ENCODE measurements at regions not wholly inside any gene's neighbourhood (a gene's known extent, or its start where the extent isn't known, plus 50 kb on each side); places are given as distances from the start of the nearest gene placed in this dataset.

GRCh38 chr14:104281768-104282301 is 143.4 kb downstream of the KIF26A start:
- TF ChIP-seq, protein P1, sequence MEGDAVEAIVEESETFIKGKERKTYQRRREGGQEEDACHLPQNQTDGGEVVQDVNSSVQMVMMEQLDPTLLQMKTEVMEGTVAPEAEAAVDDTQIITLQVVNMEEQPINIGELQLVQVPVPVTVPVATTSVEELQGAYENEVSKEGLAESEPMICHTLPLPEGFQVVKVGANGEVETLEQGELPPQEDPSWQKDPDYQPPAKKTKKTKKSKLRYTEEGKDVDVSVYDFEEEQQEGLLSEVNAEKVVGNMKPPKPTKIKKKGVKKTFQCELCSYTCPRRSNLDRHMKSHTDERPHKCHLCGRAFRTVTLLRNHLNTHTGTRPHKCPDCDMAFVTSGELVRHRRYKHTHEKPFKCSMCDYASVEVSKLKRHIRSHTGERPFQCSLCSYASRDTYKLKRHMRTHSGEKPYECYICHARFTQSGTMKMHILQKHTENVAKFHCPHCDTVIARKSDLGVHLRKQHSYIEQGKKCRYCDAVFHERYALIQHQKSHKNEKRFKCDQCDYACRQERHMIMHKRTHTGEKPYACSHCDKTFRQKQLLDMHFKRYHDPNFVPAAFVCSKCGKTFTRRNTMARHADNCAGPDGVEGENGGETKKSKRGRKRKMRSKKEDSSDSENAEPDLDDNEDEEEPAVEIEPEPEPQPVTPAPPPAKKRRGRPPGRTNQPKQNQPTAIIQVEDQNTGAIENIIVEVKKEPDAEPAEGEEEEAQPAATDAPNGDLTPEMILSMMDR (IDR thresholded peaks at IDR 0.05; ENCODE audit: unreplicated experiment) = no peak
- H3K4me3 Mint-ChIP-seq (ENCODE audit: unreplicated experiment) = no peak overlapping the region
- no peaks in the 10 kb centered on the region for H3K4me1 Mint-ChIP-seq (ENCODE audit: unreplicated experiment)
- DNase-seq (ENCODE audit: low spot score) = no peak
- peaks cover 8% of the 10 kb centered on the region for H3K36me3 Mint-ChIP-seq (ENCODE audit: low read depth, unreplicated experiment)
- H3K9me3 Mint-ChIP-seq (ENCODE audit: unreplicated experiment) = no peaks in the 10 kb centered on the region
- no peak overlapping the region for H3K27ac Mint-ChIP-seq (ENCODE audit: unreplicated experiment)
- H3K27me3 Mint-ChIP-seq (ENCODE audit: unreplicated experiment) = peaks cover 3% of the 10 kb centered on the region

GRCh38 chr14:104282332-104283196 is 144.2 kb downstream of the KIF26A start:
- no peak for DNase-seq (ENCODE audit: low spot score)
- TF ChIP-seq, protein P1 (IDR thresholded peaks at IDR 0.05; ENCODE audit: unreplicated experiment) = no peak
- Mint-ChIP-seq H3K27ac (ENCODE audit: unreplicated experiment) (no peak overlapping the region), H3K9me3 (ENCODE audit: unreplicated experiment) (no peaks in the 10 kb centered on the region), H3K4me1 (ENCODE audit: unreplicated experiment) (no peaks in the 10 kb centered on the region), H3K27me3 (ENCODE audit: unreplicated experiment) (peaks cover 5% of the 10 kb centered on the region), H3K4me3 (ENCODE audit: unreplicated experiment) (no peak overlapping the region), H3K36me3 (ENCODE audit: low read depth, unreplicated experiment) (peaks cover 8% of the 10 kb centered on the region)

DNA sequence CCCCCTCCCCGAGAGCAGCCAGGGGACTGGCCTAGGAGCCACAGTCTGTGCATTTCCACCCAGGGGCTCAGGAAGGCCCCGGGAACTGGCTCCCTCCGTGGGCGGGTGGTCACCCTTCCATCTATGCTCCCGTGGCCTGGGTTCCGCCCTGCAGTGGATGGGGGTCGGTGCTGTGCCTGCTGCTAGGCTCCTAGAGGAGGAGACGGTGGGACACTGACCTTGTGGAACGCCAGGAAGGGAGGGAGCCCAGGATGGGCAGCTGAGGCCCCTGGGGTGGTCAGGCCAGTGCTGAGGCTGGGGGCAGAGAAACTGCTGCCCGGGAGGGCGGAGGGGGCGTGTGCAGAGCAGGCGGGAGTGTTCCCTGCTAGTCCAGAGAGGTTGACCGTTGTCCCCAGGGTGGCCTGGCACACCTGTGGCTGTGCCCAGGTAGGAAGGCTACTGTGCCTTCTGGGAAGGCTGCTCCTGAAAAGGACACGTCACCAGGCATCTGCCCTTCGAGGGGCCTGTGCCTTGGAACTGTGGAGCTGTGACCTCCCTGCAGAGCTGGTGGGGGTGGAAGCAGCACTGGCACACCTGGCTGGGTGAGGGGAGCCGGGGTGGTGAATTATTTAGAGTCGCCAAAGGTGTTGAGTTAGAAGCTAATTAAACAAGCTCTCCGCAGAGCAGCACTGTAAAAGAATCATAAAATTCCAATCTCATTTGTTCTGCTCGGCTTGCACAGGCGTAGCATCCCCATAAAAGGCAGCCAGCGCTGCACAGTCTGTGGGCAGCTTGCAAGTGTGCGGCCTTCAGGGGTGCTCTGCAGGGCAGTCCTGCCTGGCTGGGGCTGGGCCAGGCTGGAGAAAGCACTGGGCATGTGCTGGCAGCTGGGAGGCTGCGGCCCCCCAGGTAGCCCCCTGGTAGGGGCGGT is 145.1 kb downstream of the KIF26A start:
- Mint-ChIP-seq H3K27me3 (ENCODE audit: unreplicated experiment) (peaks cover 5% of the 10 kb centered on the region), H3K9me3 (ENCODE audit: unreplicated experiment) (no peaks in the 10 kb centered on the region), H3K4me1 (ENCODE audit: unreplicated experiment) (no peaks in the 10 kb centered on the region), H3K36me3 (ENCODE audit: low read depth, unreplicated experiment) (peaks cover 5% of the 10 kb centered on the region), H3K4me3 (ENCODE audit: unreplicated experiment) (no peak overlapping the region), H3K27ac (ENCODE audit: unreplicated experiment) (no peak overlapping the region)
- DNase-seq (ENCODE audit: low spot score) = no peak
- TF ChIP-seq, protein P1 (IDR thresholded peaks at IDR 0.05; ENCODE audit: unreplicated experiment) = no peak

- DNase-seq (ENCODE audit: low spot score) = no peak
- peaks cover 4% of the 10 kb centered on the region for H3K27me3 Mint-ChIP-seq (ENCODE audit: unreplicated experiment)
- no peaks in the 10 kb centered on the region for H3K4me1 Mint-ChIP-seq (ENCODE audit: unreplicated experiment)
- no peak overlapping the region for H3K27ac Mint-ChIP-seq (ENCODE audit: unreplicated experiment)
- no peaks in the 10 kb centered on the region for H3K36me3 Mint-ChIP-seq (ENCODE audit: low read depth, unreplicated experiment)
- H3K4me3 Mint-ChIP-seq (ENCODE audit: unreplicated experiment) = no peak overlapping the region
- no peaks in the 10 kb centered on the region for H3K9me3 Mint-ChIP-seq (ENCODE audit: unreplicated experiment)
- TF ChIP-seq, protein P1 (IDR thresholded peaks at IDR 0.05; ENCODE audit: unreplicated experiment) = no peak
These were observed 145.8 kb downstream of the KIF26A start for GRCh38 chr14:104284107-104284592.

Data from endothelial cell (in vitro differentiated cells).